ENCODE measurements at regions not wholly inside any gene's neighbourhood (a gene's known extent, or its start where the extent isn't known, plus 50 kb on each side); places are given as distances from the start of the nearest gene placed in this dataset.
"Not testable (repeated sequence)": the region's sequence is repeated elsewhere in the genome, so short reads cannot be mapped to it uniquely, and the experiment has no call there.

- Mint-ChIP-seq H3K9me3 (ENCODE audit: low read depth, unreplicated experiment) (no peaks in the 10 kb centered on the region), H3K27ac (ENCODE audit: unreplicated experiment) (no peak overlapping the region), H3K36me3 (ENCODE audit: insufficient read depth, unreplicated experiment) (no peaks in the 10 kb centered on the region), H3K4me1 (ENCODE audit: low read depth, unreplicated experiment) (peaks cover 13% of the 10 kb centered on the region), H3K27me3 (ENCODE audit: unreplicated experiment) (no peaks in the 10 kb centered on the region), H3K4me3 (ENCODE audit: low read depth, unreplicated experiment) (no peak overlapping the region)
- no peak for TF ChIP-seq CTCF (IDR thresholded peaks at IDR 0.05; ENCODE audit: unreplicated experiment)
- no peak for DNase-seq
- BruUV-seq (replicated peaks) = no TSS peak
- CTCF ChIA-PET = no interaction called here
- intact Hi-C loops (cut with micrococcal nuclease; ENCODE audit: unreplicated experiment) = no loop called here
Measured at GRCh38 chr5:105874316-105874715, 1796.4 kb downstream of the EFNA5 start.

GRCh38 chr5:105872569-105873270 is 1798.0 kb downstream of the EFNA5 start:
- Mint-ChIP-seq H3K4me3 (ENCODE audit: low read depth, unreplicated experiment) (no peak overlapping the region), H3K36me3 (ENCODE audit: insufficient read depth, unreplicated experiment) (no peaks in the 10 kb centered on the region), H3K9me3 (ENCODE audit: low read depth, unreplicated experiment) (no peaks in the 10 kb centered on the region), H3K27me3 (ENCODE audit: unreplicated experiment) (no peaks in the 10 kb centered on the region), H3K27ac (ENCODE audit: unreplicated experiment) (no peak overlapping the region), H3K4me1 (ENCODE audit: low read depth, unreplicated experiment) (peaks cover 13% of the 10 kb centered on the region)
- CTCF ChIA-PET = no interaction called here
- intact Hi-C loops (cut with micrococcal nuclease; ENCODE audit: unreplicated experiment) = no loop called here
- TF ChIP-seq CTCF (IDR thresholded peaks at IDR 0.05; ENCODE audit: unreplicated experiment) = no peak
- BruUV-seq (replicated peaks) = no TSS peak
- no peak for DNase-seq

GRCh38 chr5:105868038-105868780 is 1802.5 kb downstream of the EFNA5 start:
- TF ChIP-seq CTCF (IDR thresholded peaks at IDR 0.05; ENCODE audit: unreplicated experiment) = no peak
- no peak for DNase-seq
- Mint-ChIP-seq H3K27ac (ENCODE audit: unreplicated experiment) (no peak overlapping the region), H3K27me3 (ENCODE audit: unreplicated experiment) (no peaks in the 10 kb centered on the region), H3K4me3 (ENCODE audit: low read depth, unreplicated experiment) (no peak overlapping the region), H3K36me3 (ENCODE audit: insufficient read depth, unreplicated experiment) (no peaks in the 10 kb centered on the region), H3K9me3 (ENCODE audit: low read depth, unreplicated experiment) (peaks cover 3% of the 10 kb centered on the region), H3K4me1 (ENCODE audit: low read depth, unreplicated experiment) (peaks cover 13% of the 10 kb centered on the region)
- CTCF ChIA-PET = interaction anchor here (0.6 kb wide), 1 partner anchor 175 kb away, joined by 3 read pairs; no protein-coding TSS in a partner anchor
- no TSS peak for BruUV-seq (replicated peaks)
- intact Hi-C loops (cut with micrococcal nuclease; ENCODE audit: unreplicated experiment) = no loop called here

GRCh38 chr5:105865834-105866233 is 1804.9 kb downstream of the EFNA5 start:
- BruUV-seq (replicated peaks) = no TSS peak
- Mint-ChIP-seq H3K4me3 (ENCODE audit: low read depth, unreplicated experiment) (no peak overlapping the region), H3K27ac (ENCODE audit: unreplicated experiment) (no peak overlapping the region), H3K4me1 (ENCODE audit: low read depth, unreplicated experiment) (no peaks in the 10 kb centered on the region), H3K36me3 (ENCODE audit: insufficient read depth, unreplicated experiment) (no peaks in the 10 kb centered on the region), H3K27me3 (ENCODE audit: unreplicated experiment) (no peaks in the 10 kb centered on the region), H3K9me3 (ENCODE audit: low read depth, unreplicated experiment) (peaks cover 3% of the 10 kb centered on the region)
- intact Hi-C loops (cut with micrococcal nuclease; ENCODE audit: unreplicated experiment) = no loop called here
- TF ChIP-seq CTCF (IDR thresholded peaks at IDR 0.05; ENCODE audit: unreplicated experiment) = no peak
- DNase-seq = no peak
- CTCF ChIA-PET = no interaction called here

GRCh38 chr5:105859350-105859749 is 1811.4 kb downstream of the EFNA5 start:
- H3K4me1 Mint-ChIP-seq (ENCODE audit: low read depth, unreplicated experiment); CTCF ChIA-PET; H3K4me3 Mint-ChIP-seq (ENCODE audit: low read depth, unreplicated experiment); H3K9me3 Mint-ChIP-seq (ENCODE audit: low read depth, unreplicated experiment); H3K36me3 Mint-ChIP-seq (ENCODE audit: insufficient read depth, unreplicated experiment); BruUV-seq (replicated peaks); H3K27me3 Mint-ChIP-seq (ENCODE audit: unreplicated experiment); DNase-seq; H3K27ac Mint-ChIP-seq (ENCODE audit: unreplicated experiment); intact Hi-C loops (cut with micrococcal nuclease; ENCODE audit: unreplicated experiment): not testable (repeated sequence)

All from Calu3 (cell line).